Panc1 (cell line): ENCODE measurements at regions not wholly inside any gene's neighbourhood (a gene's known extent, or its start where the extent isn't known, plus 50 kb on each side); places are given as distances from the start of the nearest gene placed in this dataset.

ENCODE experiments used
- POLR2AphosphoS5 ChIP-seq: IDR thresholded peaks from 2 replicates; pipeline ENCODE4 v1.6.1; 2012; ENCODE audit warnings: mild to moderate bottlenecking, low read depth, low read length, moderate library complexity
- SIN3A ChIP-seq: IDR thresholded peaks from 2 replicates; pipeline ENCODE4 v1.6.1; 2012; ENCODE audit warnings: low read depth, mild to moderate bottlenecking, low read length, moderate library complexity, borderline replicate concordance; ENCODE audit not compliant: insufficient read depth
- TF ChIP-seq, protein P1 (sequence below): fragments of 450-650 bp; IDR thresholded peaks from 2 replicates; pipeline ENCODE4 v1.5.1; 2017; ENCODE audit warnings: mild to moderate bottlenecking
- TF ChIP-seq, protein P2 (sequence below), 2 experiments: IDR thresholded peaks; 2 replicates each; pipeline ENCODE4 v1.6.1; 2011 to 2012; ENCODE audit warnings: low read depth in 2 of 2, control low read depth in 1 of 2, low read length in 1 of 2, mild to moderate bottlenecking in 1 of 2, moderate library complexity in 1 of 2; ENCODE audit not compliant: insufficient read depth in 1 of 2

DNA sequence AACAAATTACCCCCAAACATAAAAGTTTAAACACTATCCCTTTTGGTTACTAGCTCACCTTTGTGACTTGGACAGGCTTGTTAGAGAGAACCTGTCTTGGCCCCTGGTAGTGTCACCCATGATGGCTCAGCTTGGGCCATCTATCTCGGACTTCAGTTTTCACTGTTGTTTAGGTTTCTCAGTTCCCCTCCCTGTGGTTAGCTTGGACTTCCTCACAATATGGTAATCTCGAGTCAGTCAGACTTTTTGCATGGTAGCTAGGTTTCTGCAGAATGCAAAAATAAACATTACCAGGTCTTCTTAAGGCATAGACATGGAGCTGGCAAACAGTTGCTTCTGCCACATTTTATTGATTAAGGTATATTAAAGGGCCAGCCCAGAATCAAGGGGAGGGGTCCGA, 324.3 kb upstream of the RORB start:
- TF ChIP-seq, protein P1, sequence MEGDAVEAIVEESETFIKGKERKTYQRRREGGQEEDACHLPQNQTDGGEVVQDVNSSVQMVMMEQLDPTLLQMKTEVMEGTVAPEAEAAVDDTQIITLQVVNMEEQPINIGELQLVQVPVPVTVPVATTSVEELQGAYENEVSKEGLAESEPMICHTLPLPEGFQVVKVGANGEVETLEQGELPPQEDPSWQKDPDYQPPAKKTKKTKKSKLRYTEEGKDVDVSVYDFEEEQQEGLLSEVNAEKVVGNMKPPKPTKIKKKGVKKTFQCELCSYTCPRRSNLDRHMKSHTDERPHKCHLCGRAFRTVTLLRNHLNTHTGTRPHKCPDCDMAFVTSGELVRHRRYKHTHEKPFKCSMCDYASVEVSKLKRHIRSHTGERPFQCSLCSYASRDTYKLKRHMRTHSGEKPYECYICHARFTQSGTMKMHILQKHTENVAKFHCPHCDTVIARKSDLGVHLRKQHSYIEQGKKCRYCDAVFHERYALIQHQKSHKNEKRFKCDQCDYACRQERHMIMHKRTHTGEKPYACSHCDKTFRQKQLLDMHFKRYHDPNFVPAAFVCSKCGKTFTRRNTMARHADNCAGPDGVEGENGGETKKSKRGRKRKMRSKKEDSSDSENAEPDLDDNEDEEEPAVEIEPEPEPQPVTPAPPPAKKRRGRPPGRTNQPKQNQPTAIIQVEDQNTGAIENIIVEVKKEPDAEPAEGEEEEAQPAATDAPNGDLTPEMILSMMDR, result no peak
- TF ChIP-seq POLR2AphosphoS5, result no peak
- TF ChIP-seq, protein P2, sequence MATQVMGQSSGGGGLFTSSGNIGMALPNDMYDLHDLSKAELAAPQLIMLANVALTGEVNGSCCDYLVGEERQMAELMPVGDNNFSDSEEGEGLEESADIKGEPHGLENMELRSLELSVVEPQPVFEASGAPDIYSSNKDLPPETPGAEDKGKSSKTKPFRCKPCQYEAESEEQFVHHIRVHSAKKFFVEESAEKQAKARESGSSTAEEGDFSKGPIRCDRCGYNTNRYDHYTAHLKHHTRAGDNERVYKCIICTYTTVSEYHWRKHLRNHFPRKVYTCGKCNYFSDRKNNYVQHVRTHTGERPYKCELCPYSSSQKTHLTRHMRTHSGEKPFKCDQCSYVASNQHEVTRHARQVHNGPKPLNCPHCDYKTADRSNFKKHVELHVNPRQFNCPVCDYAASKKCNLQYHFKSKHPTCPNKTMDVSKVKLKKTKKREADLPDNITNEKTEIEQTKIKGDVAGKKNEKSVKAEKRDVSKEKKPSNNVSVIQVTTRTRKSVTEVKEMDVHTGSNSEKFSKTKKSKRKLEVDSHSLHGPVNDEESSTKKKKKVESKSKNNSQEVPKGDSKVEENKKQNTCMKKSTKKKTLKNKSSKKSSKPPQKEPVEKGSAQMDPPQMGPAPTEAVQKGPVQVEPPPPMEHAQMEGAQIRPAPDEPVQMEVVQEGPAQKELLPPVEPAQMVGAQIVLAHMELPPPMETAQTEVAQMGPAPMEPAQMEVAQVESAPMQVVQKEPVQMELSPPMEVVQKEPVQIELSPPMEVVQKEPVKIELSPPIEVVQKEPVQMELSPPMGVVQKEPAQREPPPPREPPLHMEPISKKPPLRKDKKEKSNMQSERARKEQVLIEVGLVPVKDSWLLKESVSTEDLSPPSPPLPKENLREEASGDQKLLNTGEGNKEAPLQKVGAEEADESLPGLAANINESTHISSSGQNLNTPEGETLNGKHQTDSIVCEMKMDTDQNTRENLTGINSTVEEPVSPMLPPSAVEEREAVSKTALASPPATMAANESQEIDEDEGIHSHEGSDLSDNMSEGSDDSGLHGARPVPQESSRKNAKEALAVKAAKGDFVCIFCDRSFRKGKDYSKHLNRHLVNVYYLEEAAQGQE (IDR thresholded peaks at IDR 0.05; ENCODE audit: insufficient read depth in 1 of 2, low read depth in 2 of 2, low read length in 1 of 2), result no peak
- TF ChIP-seq SIN3A, result no peak
